Fibroblast of peridontal ligament (primary cell): ENCODE measurements at regions not wholly inside any gene's neighbourhood (a gene's known extent, or its start where the extent isn't known, plus 50 kb on each side); places are given as distances from the start of the nearest gene placed in this dataset.
"Not testable (repeated sequence)": the region's sequence is repeated elsewhere in the genome, so short reads cannot be mapped to it uniquely, and the experiment has no call there.

Source experiments
- DNase-seq: peaks from one replicate; pipeline ENCODE4 v3.0.0-alpha.2; 2010; ENCODE audit errors: extremely low read depth

DNA sequence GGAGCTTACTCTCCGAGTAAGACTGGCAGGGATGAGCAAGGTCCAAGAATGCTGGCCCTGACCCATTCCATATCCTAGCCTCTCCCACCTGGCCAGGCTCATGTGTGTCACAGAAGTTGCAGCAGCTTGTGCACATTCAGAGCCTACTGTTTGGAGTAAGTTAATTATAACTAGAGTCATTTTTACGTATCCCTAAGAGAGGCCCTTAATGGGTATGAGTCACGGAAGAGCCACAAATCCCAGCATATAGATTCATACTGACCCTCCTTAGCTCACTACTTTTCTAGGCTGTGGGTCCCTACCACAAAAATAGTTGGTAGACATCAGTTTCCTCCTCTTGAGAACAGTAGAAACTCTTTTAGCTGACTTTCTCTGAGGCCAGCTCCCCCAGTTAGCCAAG lies 118.3 kb upstream of the FRG1 start:
- DNase-seq = no peak

DNA sequence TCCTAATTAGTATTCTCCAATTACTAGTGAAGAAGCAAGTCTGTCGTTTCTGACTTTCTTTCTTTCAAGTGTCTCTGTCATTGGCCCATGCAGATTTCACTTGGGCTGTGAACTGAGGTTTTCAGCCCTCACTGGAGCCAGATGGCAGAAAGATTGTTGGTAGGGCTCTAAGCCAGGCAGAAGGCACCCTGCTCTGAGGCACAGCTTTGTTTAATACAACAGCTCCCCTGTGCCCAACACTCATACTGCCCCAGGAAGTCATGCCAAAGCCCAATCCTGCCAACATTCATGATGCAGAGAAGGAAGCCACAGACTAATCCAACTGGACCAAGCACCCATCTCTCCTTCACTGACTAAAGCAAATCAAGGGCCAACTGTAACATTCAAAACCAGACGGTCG lies 117.1 kb upstream of the FRG1 start:
- DNase-seq = no peak

DNA sequence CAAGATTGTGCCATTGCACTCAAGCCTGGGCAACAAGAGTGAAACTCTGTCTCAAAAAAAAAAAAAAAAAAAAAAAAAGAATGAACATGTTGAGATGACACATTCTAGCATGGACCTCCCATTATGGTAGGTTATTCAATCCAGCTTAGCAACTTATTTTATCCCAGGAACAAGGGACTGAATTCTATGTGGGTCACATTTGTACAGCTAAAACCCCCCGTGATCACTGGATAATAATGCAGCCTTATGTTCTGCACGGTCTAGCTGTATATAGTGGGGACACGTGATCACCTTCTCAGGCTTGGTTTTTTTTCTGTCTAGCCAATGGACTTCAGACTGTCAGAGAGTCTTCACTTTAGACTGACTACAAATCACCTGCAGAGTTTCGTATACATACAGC lies 115.2 kb upstream of the FRG1 start:
- DNase-seq = no peak

DNA sequence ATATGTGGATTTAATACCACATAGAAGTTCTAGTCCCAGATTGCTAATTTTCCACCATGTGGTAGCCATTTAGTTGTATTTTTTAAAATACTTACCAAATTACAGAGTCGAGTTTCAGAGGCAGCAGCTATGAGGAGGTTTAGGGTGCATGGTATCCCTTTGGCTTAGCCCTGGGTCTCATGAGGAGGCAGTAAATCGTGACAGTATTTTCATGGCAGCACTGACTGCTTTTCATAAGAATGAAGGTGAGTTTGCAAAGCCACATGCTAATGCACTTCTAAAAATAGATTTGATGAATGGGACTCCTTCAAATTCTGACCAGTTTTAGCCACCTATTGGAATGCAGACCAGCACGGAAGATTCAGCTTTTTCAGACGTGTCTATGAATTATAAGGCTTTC lies 114.0 kb upstream of the FRG1 start:
- no peak for DNase-seq

DNA sequence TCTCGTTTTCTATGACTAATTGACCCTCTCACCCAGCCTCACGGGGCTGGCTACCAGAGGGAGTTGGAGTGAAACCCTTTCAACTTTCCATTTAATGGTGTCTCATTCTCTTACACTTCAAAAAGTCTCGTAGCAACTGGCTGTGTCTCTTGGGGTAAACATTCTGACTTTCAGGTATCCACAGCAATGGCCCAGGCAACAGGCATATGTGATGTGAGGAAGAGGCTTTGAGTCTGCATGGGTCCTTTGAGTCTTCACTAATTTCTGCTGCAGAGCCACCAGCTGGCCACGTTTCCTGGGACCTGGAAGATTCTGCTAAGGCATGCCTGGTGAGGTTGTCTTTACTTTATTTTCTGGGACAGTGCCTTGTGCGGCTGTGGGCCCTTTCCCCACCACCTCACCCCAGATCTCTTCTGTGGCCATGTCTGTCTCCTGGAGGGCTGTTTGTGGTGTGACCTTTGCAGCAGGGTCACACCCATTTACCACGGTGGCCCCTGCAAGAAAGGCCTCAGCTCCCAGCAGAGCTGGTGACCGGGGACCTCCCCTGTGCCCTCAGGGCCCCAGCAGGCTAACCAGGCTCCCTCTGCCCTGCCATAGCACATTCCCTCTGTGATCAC lies 112.5 kb upstream of the FRG1 start:
- no peak for DNase-seq

DNA sequence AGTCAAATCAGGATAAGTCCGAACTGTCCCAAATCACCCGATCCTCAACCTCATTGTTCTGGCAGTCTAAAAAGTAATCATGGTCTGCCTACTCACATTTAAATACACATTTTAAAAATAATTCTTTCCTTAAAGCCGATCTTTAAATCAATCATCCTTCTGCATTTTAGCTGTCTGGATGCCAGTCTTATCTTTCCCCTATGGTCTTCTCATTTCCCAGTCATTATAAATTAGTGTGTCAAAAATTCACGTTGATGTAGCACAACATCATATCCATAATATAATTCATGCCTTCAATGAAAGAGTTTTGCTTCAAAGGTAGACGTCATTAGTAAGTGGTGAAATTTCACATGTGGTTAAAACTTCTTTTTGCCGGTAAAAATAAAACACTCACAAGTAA lies 108.1 kb upstream of the FRG1 start:
- no peak for DNase-seq

DNA sequence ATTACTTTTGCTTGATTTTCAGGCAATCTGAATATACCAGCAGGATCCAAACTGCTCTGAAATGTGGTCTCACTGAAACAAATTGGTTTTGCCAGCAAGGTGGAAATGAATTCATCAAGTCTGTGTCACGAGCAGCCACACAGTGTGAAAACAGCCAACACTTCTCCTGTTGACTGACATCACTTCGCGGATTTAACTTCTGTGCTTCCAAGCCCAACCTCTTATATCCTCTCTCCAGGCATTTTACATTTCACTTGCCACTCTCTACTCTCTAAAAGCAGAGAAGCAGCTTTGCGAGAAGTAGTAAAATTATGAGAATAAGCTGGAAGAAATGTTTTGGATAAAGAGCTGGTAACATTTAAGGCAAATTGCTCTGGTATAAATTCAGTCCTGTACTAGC lies 106.1 kb upstream of the FRG1 start:
- DNase-seq = no peak

DNA sequence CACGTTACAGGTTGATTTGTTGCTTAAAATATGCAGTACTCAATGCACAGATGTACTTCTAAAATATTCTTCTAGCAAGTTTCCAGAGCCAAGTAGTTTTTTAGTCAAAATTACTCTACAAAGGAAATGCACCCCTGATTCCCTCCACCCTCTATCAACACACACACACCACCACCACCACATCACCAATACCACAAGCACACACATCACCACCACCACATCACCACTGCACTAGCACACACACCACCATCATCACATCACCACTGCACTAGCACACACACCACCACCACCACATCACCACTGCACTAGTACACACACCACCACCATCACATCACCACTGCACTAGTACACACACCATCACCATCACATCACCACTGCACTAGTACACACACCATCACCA lies 105.2 kb upstream of the FRG1 start:
- DNase-seq = no peak

DNA sequence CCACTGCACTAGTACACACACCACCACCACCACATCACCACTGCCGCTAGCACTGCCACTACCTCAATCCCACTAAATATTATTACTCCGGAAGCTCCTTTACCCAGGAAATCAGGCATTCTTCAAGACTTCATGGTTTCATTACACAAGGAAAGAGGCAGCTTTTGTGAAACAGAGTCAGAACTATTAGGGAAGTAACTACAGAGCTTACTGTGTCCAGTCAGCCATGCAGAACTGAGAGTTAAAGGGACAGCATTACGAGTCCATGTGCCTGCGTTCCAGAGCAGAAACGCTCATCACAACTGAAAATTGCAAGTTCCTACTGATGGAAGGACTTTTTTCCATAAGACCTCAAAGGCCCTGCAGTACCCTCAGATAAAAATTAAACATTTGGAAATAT lies 103.2 kb upstream of the FRG1 start:
- no peak for DNase-seq

DNA sequence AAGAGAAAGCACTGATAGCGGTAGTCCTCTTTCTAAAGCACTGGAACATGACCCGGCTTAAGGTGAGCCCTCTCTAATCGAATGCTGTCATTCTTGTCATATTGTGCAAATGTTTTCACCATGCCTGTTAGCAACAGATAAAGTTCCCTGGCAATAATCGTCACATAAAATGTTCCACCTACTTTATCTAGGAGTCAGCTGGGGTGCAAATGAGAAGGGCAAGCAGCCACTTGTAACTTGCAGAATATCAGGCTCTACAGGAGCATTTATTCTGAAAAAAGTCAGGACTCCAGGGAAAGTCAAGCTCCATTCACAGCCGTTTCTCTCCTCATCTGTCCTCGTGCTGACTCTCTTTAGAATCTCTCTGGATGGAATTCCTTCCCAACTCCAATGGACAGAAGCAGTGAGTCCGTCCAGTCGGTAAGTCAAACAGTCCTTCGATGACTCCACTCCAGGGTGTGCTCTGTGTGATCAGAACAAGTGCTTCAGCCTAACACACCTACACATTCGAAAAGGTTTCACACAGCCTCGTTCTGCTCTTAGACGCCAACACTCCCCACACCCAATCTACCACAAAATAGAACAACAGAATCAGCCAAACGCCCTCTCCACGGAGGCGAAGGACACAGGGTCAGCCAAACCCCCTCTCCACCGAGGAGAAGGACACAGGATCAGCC lies 101.7 kb upstream of the FRG1 start:
- no peak for DNase-seq

DNA sequence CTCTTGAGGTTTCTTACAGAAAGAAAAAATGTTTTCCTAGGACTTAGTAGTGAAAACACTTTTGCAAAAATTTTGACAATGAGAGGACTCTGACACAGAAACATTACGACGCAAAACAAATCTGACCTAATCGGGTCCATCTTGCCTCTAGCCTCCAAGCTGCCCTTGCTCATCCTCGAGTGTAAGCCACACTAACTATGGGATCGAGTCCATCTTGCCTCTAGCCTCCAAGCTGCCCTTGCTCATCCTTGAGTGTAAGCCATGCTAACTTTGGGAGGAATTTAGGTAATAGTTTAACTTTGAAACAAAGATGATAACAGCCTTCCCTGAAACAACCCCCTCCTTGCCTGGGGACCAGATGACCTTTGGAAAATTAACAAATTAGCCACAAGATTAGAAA lies 100.3 kb upstream of the FRG1 start:
- DNase-seq = no peak

DNA sequence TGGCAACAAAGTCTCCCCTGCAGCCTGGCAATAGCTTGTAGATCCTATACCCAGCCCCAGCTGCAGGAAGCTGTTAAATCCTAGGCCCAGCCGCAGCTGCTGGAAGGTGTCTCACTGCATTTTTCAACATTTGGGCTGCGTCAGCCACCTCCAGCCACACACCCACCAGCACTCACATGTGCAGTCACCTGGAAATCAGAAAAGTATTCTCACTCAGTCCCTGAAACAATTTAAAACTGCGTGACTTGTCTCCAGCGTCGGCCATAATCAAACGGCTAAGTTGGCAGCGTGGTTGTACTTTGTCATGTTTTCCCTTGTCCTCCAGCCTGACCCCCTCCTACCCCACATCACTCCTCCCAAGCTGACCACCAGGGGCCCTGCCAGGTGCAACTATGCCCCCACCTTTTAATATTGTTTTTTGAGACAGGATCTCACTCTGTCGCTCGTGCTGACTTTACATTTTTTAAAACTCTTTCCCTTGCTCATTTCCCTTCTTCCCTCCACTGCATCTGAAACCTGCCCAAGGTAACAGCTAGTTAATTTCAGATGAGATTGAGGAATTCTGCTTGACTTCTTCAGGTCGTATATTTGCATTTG lies 97.2 kb upstream of the FRG1 start:
- DNase-seq = no peak

DNA sequence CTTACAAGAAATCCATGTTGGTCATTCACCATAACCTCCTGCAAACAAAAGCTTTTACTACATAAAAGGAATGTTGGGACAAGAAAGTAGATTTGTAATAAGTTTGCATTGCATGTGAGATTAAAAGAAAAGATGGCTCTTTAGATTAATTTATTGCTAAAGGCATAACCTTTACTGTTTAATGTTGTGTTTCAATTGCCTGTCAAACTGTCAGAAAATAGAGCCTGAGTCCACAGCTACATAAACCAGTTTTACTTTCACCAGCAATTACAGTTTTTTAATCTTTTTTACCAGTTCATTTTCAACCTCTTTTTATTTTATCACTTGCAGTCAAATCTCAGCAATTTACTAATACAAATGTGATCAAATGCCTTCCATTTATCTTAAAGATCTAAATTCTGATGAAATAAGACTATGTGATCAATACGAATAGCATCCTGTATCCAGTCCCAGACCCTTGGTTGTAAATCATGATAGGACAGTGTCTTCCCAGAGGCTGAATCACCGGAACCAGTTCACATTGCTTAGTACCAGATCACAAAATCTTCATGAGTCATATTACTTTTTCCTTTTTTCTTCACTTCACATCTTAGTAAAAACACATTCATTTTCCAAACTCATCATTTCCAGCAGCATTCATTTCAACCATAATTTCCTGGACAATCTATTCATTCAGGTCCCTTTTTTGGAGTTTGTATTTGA lies 95.4 kb upstream of the FRG1 start:
- DNase-seq = no peak

DNA sequence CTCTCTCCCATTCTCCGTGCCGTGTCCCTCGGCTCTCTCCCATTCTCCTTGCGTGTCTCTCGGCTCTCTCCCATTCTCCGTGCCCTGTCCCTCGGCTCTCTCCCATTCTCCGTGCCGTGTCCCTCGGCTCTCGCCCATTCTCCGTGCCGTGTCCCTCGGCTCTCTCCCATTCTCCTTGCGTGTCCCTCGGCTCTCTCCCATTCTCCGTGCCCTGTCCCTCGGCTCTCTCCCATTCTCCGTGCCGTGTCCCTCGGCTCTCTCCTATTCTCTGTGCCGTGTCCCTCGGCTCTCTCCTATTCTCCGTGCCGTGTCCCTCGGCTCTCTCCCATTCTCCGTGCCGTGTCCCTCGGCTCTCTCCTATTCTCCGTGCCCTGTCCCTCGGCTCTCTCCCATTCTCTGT lies 94.6 kb upstream of the FRG1 start:
- not testable (repeated sequence) for DNase-seq

DNA sequence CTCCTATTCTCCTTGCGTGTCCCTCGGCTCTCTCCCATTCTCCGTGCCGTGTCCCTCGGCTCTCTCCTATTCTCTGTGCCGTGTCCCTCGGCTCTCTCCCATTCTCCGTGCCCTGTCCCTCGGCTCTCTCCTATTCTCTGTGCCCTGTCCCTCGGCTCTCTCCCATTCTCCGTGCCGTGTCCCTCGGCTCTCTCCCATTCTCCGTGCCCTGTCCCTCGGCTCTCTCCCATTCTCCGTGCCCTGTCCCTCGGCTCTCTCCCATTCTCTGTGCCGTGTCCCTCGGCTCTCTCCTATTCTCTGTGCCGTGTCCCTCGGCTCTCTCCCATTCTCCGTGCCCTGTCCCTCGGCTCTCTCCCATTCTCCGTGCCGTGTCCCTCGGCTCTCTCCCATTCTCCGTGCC lies 94.1 kb upstream of the FRG1 start:
- DNase-seq = not testable (repeated sequence)

DNA sequence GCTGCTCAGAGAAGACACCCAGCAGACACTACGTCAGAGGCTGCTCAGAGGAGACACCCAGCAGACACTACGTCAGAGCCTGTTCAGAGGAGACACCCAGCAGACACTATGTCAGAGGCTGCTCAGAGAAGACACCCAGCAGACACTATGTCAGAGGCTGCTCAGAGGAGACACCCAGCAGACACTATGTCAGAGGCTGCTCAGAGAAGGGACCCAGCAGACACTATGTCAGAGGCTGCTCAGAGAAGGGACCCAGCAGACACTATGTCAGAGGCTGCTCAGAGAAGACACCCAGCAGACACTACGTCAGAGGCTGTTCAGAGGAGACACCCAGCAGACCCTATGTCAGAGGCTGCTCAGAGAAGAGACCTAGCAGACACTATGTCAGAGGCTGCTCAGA lies 92.0 kb upstream of the FRG1 start:
- DNase-seq = not testable (repeated sequence)

DNA sequence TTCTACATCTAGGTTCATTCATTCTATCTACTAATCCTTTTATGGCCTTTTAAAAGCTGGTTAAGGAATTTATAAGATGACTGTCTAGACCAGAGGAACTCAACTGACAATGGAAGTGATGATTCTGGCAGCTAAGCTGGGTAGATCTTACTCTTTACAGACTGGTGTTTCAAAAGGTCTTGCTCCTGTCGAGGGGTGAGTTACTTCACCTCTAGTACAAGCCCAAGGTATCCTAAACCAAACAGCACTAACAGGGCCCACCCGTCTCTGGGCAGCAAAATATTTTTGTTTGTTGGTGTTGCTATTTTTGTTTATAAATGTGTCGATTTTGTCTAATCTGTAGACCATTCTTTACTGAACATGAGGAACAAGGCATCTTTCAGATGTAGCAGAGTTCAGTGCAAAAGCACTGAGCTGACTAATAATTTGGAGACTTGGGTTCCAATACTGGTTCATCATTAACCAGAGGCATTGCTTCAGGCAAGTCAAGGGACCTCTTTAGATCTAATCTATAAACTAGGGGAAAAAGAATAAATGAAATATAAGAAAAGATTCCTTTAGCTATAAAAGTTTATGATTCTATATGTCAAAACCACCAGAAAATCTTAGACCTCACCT lies 90.3 kb upstream of the FRG1 start:
- DNase-seq = no peak

DNA sequence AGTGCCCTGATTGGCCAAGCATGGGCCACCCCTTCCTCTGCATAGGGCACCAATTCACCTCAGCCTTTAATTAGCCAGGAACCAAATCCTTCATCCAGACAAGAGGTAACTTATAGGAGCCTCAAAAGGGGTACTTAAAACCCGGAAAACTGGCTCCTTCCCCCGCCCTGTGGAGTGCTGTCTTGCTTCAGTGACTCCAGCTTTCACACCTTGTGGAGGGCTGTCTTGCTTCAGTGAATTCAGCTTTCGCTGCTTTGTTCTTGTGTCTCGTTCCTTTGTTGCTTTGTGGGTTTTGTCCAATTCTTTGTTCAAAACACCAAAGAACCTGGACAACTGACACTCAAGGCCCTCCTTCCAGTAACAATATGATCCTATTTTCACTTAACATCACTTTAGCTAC lies 82.2 kb upstream of the FRG1 start:
- no peak for DNase-seq

DNA sequence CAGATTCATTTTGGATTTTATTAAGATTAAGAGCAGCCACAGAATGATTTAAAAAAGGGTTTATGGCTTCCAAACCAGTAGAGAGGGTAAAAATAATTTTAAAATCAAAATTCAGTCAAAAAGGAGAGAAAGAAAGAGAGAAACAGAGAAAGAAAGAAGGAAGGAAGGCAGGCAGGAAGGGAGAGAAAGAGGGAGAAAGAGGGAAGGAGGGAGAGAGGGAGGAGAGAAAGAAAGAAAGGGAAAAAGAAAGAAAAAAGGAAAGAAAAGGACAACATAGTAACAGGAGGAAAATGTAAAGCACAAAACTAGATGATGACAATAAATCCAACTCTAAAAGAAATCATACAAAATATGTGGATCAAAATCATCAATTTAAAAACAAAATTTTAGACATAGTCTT lies 79.6 kb upstream of the FRG1 start:
- DNase-seq = no peak

DNA sequence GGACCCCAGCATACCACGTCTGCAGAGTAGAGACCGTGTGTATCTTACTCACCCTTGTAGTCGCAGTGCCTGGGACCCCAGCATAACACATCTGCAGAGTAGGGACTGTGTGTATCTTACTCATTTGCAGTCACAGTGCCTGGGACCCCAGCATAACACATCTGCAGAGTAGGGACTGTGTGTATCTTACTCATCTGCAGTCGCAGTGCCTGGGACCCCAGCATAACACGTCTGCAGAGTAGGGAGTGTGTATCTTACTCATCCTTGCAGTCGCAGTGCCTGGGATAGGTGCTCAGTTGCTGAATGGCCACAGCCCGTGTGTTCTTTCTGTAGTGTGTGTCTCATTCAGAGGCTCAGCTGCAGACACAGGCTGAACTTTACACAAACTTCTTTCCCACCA lies 71.4 kb upstream of the FRG1 start:
- no peak for DNase-seq

DNA sequence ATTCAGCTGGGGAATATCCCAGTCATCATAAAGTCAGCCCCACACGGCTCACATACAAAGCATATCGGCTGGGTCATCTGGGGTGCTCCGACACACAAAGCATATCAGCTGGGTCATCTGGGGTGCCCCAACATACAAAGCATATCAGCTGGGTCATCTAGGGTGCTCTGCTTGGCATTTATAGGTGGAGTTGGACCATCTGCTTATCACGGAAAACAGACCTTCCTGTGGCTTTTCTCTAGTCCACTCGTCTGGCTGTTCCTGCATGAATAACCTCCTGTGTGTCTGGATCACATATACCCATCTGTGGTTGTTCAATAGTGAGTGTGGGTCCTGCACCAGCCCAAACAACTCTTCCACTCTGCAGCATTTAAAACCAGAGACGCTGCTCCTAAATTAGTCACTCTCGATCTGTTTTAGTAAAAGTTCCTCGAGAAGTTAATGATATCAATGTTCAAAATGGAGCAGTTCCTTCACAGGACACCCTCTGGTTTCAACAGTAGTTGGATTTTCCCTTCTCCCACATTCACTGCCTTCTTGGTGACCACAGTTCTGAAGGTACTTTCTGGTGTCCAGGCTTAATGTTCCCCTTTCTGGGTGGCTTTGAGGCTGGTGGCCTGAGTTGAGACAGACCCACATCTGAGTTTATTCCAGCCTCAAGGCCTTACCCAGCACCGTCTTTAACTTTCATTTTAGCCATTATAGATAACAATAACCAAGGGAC lies 70.0 kb upstream of the FRG1 start:
- no peak for DNase-seq

DNA sequence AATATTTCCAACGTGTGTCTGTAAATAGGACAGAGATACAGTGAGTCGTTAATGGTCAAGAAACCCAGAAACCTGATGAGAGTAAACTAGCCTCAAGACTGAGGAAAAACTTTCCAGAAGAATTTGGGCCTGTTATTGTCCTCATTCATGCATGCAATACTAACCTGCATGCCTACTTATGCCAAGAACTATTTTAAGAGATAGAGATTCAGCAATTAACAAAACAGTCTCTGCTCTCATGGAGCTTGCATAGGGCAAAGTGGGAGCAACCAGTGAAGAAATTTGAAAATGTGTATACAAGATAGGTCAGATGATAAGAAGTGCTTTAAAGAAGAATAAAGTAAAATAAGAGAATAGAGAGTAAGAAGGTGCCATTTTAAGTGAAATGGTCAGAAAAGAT lies 66.1 kb upstream of the FRG1 start:
- no peak for DNase-seq
